ENCODE measurements at regions not wholly inside any gene's neighbourhood (a gene's known extent, or its start where the extent isn't known, plus 50 kb on each side); places are given as distances from the start of the nearest gene placed in this dataset.

GRCh38 chr4:59647011-59647410, 1553.1 kb upstream of the ADGRL3 start:
- Histone ChIP-seq H4K20me1 (ENCODE audit: control insufficient read depth, insufficient read depth) (no peaks in the 10 kb centered on the region), H3K36me3 (ENCODE audit: control insufficient read depth in 2 of 2, insufficient read depth in 2 of 2, low read length in 1 of 2) (no peaks in the 10 kb centered on the region), H2AFZ (ENCODE audit: control insufficient read depth, low read depth, low read length) (no peak overlapping the region), H3K4me3 (no peak overlapping the region), H3K27ac (ENCODE audit: control insufficient read depth, insufficient read depth) (no peak overlapping the region), H3K4me1 (ENCODE audit: control insufficient read depth, insufficient read depth, low read length) (no peaks in the 10 kb centered on the region), H3K9me3 (replicated peaks; ENCODE audit: control insufficient read depth, insufficient read depth, low read length) (no peaks in the 10 kb centered on the region), H3K9ac (ENCODE audit: control insufficient read depth, insufficient read depth, low read length) (no peak overlapping the region), H3K27me3 (replicated peaks in 1 of 2; ENCODE audit: control insufficient read depth in 2 of 2, insufficient read depth in 2 of 2, low read length in 1 of 2) (no peaks in the 10 kb centered on the region), H3K4me2 (ENCODE audit: control insufficient read depth, insufficient read depth) (no peak overlapping the region), H3K79me2 (ENCODE audit: control insufficient read depth, insufficient read depth, low read length) (no peaks in the 10 kb centered on the region)
- ATAC-seq (no peak), FAIRE-seq (no peak), DNase-seq (ENCODE audit: low read depth, low spot score) (no peak)
- ChIA-PET POLR2A (no interaction called here), CTCF (no interaction called here), SMC1A (ENCODE audit: uncharacterized antibody, unreplicated experiment) (no interaction called here), RAD21 (ENCODE audit: unreplicated experiment) (no interaction called here)
- WGBS (ENCODE audit: insufficient coverage, insufficient replicate concordance, low lambda C conversion rate, missing lambda C conversion rate), result 10% methylated on average over 2 of the region's 2 CpGs
- in situ Hi-C loops (cut with MboI), result no loop called here
- no TSS peak for BruUV-seq (replicated peaks)
- intact Hi-C loops (cut with micrococcal nuclease; ENCODE audit: unreplicated experiment), result no loop called here
- TF ChIP-seq BACH1 (IDR thresholded peaks at IDR 0.05; ENCODE audit: borderline replicate concordance) (no peak), MXI1 (IDR thresholded peaks at IDR 0.05; ENCODE audit: low read depth, low read length) (no peak), HCFC1 (IDR thresholded peaks at IDR 0.05; ENCODE audit: low read length) (no peak), RELB (IDR thresholded peaks at IDR 0.05; ENCODE audit: low read depth) (no peak), JUNB (IDR thresholded peaks at IDR 0.05) (no peak), USF1 (IDR thresholded peaks at IDR 0.05; ENCODE audit: borderline replicate concordance, extremely low read length, insufficient read depth, low read depth, low read length) (no peak), YBX1 (IDR thresholded peaks at IDR 0.05) (no peak), SREBF1 (IDR thresholded peaks at IDR 0.05; ENCODE audit: low read length) (no peak), SUZ12 (IDR thresholded peaks at IDR 0.05; ENCODE audit: unreplicated experiment) (no peak), ZBTB11 (CRISPR knock-in tag; IDR thresholded peaks at IDR 0.05) (no peak), FOXM1 (IDR thresholded peaks at IDR 0.05; ENCODE audit: low read depth, low read length) (no peak), ZNF592 (IDR thresholded peaks at IDR 0.05) (no peak), RUNX3 (IDR thresholded peaks at IDR 0.05; ENCODE audit: low read length) (no peak), ATF3 (IDR thresholded peaks at IDR 0.05; ENCODE audit: borderline replicate concordance, extremely low read depth, low read depth, low read length) (no peak), ESRRA (IDR thresholded peaks at IDR 0.05; ENCODE audit: low read length) (no peak), CREM (IDR thresholded peaks at IDR 0.05; ENCODE audit: low read depth) (no peak), ZNF217 (IDR thresholded peaks at IDR 0.05) (no peak)

Measured in GM12878 (cell line).